Epithelial cell of esophagus (primary cell): ENCODE measurements at regions not wholly inside any gene's neighbourhood (a gene's known extent, or its start where the extent isn't known, plus 50 kb on each side); places are given as distances from the start of the nearest gene placed in this dataset.

Source experiments
- DNase-seq: peaks from one replicate; pipeline ENCODE4 v3.0.0; 2010; ENCODE audit warnings: low read depth
- H3K4me3 ChIP-seq: 2 replicates; pipeline ENCODE4 v1.5.1; 2011; ENCODE audit warnings: mild to moderate bottlenecking, low read length, control low read depth
- CTCF ChIP-seq: IDR thresholded peaks from 2 replicates; pipeline ENCODE4 v1.5.1; 2011; ENCODE audit warnings: low read depth, mild to moderate bottlenecking, low read length, control low read depth, inconsistent platforms; ENCODE audit not compliant: insufficient read depth; ENCODE audit errors: missing control alignments

- H3K4me3 ChIP-seq = no peak overlapping the region
- no peak for TF ChIP-seq CTCF
- DNase-seq = no peak
Observed at GRCh38 chr2:51534166-51534565, 502.2 kb upstream of the NRXN1 start.

- no peak for TF ChIP-seq CTCF
- no peak for DNase-seq
- no peak overlapping the region for H3K4me3 ChIP-seq
Observed at GRCh38 chr2:51528156-51528555, 496.2 kb upstream of the NRXN1 start.

GRCh38 chr2:51526766-51527165 lies 494.8 kb upstream of the NRXN1 start:
- DNase-seq = no peak
- no peak overlapping the region for H3K4me3 ChIP-seq
- no peak for TF ChIP-seq CTCF

- DNase-seq = no peak
- no peak for TF ChIP-seq CTCF
- H3K4me3 ChIP-seq = no peak overlapping the region
Observed at GRCh38 chr2:51516667-51517066, 484.7 kb upstream of the NRXN1 start.

- DNase-seq = no peak
- no peak for TF ChIP-seq CTCF
- H3K4me3 ChIP-seq = no peak overlapping the region
Observed at GRCh38 chr2:51511002-51511401, 479.1 kb upstream of the NRXN1 start.

- no peak overlapping the region for H3K4me3 ChIP-seq
- no peak for DNase-seq
- TF ChIP-seq CTCF = no peak
Observed at GRCh38 chr2:51510303-51510702, 478.4 kb upstream of the NRXN1 start.

- DNase-seq = no peak
- no peak for TF ChIP-seq CTCF
- H3K4me3 ChIP-seq = no peak overlapping the region
Observed at GRCh38 chr2:51505533-51505932, 473.6 kb upstream of the NRXN1 start.
